Non-pigmented ciliary epithelial cell (primary cell): ENCODE measurements at regions not wholly inside any gene's neighbourhood (a gene's known extent, or its start where the extent isn't known, plus 50 kb on each side); places are given as distances from the start of the nearest gene placed in this dataset.

Experiments used
- DNase-seq: peaks from one replicate; pipeline ENCODE4 v3.0.0-alpha.2; 2010; ENCODE audit warnings: low read depth

DNA sequence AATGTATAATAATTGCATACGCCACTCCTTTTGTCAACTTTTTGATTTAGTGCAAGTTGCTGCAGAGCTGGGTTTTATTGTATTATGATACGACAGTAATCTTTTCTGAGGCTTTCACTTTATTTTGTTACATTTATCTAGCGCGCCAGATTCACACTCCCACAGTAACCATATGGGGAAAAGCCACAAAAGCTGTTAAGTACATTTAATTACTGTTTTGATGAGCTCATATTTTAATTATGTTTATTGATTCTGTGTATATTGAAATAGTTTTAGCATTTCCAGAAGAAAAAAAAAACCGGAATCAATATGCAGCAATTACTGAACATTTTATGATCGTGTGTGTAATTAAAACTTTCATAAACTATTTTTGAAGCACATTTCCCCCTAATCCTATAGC is 118.5 kb downstream of the RAB11FIP2 start:
- DNase-seq = no peak

DNA sequence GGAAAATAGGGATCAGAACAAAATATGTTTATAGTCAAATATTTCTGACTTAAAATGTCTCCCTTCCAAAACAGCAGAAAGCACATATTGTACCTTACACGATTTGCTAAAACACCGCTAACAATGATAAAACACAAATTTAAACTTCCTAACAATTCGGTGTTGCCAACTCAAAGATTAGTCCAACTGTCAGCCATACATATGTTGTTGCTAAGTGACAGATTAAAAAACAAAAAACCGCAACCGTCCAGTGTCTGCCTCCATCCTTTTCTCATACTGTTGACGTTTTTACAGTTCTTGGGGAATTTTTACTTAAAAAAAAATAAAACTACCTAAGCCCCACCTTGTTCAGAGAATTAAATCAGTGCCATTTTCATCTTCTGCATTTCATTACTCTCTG is 118.0 kb downstream of the RAB11FIP2 start:
- DNase-seq = no peak

DNA sequence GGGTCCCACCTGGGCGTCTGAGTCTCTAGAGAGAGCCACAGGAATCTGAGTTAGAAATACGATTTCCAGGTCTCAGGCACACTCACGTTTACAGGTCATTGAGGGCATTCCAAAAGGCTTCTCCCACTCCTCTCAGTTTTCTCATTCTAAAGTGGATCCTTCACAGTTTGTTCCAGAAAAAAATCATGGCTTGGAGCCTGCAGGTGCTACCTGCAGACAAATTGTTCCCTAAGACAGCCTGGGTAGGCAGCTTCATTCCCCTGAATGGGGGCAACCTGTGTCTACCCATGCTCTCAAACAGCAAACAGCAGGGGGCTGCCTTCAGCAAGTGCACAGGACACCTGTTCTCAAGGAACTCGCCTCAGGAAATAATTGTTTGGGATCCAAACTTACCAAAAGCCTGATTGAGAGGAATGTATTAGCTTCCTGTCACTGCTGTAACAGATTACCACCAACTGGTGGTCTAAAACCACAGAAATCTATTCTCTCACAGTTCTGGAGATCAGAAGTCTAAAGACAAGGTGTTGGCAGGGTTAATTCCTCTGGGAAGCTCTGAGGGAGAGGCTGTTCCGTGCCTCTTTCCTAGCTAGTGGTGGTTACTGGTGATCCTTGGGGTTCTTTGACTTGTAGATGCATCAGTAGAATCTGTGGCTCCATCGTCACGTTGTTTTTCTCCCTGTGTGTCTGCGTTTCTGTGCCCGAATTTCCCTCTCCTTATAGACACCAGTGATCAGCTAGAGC is 117.2 kb downstream of the RAB11FIP2 start:
- no peak for DNase-seq

DNA sequence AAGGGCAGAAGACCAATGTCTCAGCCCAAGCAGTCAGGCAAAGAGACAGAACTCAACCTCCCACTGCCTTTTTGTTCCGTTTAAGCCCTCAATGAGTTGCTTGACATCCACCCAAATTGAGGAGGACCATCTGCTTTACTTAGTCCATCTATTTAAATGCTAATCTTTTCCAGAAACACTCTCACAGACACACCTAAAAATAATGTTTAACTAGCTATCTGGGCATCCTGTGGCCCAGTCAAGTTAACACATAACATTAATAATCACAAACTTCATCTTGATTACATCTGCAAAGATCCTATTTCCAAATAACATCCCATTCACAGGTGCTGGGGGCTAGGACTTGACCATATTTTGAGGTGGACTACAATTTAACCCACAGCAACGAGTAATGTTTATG is 115.7 kb downstream of the RAB11FIP2 start:
- DNase-seq = no peak

DNA sequence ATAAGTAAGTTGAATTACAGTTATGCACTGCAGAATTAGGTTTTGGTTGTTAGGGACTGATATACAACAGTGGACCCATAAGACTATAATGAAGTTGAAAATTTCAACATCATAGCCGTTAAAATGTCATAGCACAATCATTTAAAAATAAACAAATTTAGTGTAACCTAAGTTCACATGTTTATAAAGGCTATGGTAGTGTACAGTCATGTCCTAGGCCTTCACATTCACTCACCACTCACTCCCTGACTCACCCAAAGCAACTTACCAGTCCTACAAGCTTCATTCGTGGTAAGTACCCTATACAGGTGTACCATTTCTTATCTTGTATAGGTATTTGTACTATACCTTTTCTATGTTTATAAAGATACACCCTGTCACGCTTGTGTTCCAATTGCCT is 113.7 kb downstream of the RAB11FIP2 start:
- no peak for DNase-seq

DNA sequence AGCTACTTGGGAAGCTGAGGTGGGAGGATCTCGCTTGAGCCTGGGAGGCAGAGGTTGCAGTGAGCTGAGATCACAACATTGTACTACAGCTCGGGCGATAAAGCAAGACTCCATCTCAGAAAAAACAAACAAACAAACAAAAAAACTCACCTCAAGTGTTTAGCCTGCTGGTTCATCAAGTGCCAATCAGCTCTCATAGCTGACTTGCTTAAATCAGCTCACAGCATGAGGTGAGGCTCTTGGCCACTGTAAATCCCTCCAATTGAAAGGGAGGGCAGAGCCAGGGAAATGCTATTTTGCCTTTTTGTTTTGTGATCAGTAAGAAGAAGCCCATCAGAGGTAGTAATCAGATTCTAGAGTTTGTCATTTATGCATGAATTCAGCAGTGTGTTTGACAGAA is 112.3 kb downstream of the RAB11FIP2 start:
- DNase-seq = no peak

DNA sequence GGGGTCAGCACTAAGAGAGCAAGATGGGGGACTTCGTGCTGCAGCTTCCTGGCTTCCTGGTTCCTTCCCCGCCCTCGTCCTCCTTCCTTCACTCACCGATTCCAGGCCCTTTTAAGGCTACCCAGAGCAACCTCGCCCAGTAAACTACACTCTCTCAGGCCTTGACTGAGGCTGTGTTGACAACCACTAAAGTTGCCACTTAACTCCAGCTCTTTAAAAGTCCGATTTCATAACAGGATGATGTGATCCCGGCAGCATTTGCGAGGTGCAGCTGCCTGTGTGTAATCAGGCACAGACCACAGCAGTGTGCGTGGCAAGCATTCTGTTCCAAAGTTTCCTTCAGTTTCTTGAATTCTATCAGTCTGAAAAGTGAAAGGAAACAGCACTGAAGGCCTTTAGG is 110.6 kb downstream of the RAB11FIP2 start:
- no peak for DNase-seq

DNA sequence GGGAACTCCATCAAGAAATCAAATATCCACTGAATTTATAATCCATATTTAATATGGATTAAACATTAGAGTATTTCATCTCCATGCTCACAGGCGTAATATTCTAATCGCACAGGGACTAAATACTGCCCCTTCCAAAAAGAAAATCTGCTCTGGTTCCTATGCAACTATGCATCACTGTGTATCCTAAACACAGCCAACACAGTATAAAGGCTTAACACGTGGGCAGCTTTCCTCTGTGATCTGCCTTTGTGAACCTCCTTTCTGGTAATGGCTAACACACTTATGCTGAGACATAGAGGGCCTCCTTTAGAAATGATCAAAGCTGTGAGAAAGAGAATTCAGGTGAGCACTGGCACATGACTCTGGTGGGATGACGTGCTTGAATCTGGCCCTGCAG is 110.2 kb downstream of the RAB11FIP2 start:
- no peak for DNase-seq

DNA sequence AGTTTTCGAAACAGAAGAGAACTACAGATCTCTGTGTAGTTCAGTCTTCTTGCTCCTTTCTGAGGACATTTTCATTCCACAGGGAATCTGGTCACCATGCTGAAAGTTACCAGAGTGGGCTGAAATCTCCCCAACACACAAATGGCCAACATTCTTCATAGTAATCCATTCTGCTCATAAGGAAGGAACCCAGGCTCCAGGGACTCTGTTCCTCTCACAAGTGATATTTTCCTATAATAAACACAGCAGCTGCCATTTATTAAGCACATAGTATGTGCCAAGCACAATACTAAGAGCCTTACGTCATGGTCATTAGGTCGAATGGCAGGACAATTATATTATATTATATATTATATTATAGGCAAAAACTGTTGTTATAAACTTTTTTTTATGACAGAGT is 109.8 kb downstream of the RAB11FIP2 start:
- no peak for DNase-seq

DNA sequence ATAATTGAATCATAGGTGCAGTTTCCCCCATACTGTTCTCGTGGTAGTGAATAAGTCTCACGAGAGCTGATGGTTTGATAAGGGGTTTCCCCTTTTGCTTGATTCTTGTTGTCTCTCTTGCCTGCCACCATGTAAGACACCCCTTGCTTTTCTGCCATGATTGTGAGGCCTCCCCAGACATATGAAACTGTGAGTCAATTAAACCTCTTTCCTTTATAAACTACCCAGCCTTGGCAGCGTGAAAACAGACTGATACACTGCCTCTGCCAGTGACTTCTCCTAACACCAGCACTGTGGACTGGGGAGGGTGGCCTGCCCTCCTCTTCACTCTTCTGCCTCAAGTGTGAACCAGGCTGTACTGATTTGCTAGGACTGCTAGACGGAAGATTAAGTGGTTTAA is 108.6 kb downstream of the RAB11FIP2 start:
- no peak for DNase-seq

DNA sequence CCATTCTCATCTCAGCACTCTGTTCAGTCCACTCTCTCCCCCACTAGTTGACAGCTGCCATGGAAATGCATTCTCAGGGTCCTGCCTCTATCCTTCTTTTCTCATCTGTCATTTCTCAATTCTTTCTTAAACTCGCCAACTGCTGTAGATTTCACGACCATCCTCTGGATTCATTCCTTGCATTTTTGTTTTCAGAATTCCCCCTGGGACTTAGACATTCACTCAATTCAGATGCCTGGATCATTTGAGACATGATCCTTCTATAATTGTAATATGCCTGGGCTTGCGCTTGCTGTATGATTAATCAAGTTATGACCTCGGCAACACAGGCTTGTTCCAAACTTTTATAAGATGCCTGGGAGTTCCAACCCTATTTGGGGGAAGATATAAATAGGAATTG is 104.5 kb downstream of the RAB11FIP2 start:
- no peak for DNase-seq

DNA sequence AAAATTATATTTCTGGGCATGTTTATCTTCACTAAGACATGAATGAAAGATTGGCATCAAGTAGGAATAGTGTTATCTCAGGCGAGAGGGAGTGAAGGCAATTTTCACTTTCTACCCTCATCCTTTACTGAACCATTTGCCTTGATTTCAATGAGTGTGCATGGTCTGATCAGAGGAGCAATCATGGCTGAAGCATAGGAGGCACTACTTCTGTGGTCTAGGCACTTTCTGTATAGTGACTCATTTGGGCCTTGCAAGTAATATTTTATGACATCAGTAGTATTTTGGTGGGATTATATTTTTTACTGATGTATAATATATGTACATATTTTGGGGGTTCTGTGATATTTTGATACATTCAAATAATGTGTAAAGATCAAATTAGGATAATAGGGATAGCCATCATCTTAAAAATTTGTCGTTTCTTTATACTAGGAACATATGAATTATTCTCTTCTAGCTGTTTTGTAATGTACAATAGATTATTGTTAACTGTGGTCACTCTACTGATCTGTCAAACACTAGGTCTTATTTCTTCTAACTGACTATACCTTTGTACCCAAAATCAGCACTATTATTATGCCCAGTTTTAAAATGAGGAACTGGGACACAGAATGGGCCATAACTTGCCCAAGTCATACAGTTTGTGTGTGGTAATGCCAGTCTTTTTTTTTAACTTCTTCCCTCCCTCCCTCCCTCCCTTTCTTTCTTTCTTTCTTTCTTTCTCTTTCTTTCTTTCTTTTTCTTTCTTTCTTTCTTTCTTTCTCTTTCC is 101.9 kb downstream of the RAB11FIP2 start:
- DNase-seq = no peak

DNA sequence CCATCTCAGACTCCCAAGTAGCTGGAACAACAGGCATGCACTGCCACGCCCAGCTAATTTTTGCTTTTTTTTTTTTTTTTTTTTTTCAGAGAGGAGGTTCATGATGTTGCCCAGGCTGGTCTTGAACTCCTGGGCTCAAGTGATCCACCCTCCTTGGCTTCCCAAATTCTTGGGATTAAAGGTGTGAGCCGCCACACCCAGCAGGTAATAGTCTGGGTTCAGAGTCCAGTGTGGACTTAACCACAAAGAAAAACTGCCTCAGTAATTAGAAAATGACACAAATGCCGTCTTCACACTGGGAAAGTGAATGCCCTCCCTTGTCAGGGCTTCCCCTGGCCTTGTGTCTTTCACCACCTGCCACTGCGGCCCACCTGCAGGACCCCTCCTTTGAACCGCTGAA is 101.1 kb downstream of the RAB11FIP2 start:
- DNase-seq = no peak

DNA sequence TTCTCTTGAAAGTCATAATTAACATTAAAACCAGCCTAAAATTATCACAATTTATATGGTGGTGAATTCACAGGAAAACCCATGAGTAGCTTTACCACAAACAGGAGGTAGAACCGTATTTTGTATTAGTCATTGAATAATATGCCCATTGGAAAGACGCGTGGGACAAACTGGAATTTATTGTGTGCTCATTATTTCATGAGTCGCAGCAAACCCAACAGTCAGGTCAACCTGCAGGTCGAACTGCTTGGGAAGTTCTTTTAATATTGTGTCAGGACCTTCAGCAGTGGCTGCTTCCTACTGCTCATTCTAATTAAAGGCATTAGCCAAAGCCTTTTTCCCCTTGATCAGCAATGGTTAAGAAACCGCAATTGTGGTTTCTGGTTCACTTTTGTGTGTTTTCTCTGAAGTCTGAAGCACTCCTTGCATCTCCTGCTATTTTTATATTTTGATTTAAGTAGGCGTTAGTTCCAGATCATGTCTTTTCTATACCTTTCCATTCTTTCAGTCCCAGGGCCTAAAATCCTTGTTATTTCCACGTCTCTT is 100.1 kb downstream of the RAB11FIP2 start:
- DNase-seq = peak; percentile 42

DNA sequence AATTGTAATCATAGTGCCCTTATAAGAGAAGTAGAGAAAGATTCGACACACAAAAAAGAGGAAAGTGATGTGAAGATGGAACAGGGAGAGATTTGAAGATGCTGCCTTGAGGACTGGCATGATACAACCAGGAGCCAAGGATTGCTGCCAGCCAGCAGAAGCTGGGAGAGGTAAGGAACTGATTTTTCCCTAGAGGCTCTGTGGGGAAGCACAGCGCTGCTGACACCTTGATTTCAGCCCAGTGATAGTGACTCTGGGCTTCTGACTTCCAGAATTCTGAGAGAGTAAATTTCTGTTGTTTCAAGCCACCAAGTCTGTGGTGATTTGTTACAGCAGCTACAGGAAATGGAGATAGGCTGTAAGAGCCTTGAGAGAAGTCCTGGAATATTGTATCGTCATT is 98.2 kb downstream of the RAB11FIP2 start:
- no peak for DNase-seq

DNA sequence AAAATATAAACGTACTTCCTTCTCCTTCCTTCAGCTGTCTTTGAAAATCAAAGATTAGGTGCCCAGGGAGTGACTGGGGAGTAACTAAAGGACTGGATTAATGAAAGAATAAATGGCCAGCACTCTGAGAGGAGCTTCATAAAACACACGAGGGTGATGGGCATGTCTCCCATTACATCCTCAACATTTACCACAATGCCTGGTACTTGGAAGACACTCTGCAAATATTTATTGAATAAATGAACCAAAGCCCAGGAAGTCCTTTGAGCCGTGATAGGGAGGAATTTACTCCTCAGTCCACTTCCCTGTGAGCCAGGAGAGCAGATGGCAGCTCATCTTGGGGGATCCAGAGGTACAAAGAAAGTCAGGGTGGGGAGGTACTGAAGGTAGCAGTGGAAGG is 96.3 kb downstream of the RAB11FIP2 start:
- DNase-seq = no peak
